ENCODE measurements at regions not wholly inside any gene's neighbourhood (a gene's known extent, or its start where the extent isn't known, plus 50 kb on each side); places are given as distances from the start of the nearest gene placed in this dataset.

DNA sequence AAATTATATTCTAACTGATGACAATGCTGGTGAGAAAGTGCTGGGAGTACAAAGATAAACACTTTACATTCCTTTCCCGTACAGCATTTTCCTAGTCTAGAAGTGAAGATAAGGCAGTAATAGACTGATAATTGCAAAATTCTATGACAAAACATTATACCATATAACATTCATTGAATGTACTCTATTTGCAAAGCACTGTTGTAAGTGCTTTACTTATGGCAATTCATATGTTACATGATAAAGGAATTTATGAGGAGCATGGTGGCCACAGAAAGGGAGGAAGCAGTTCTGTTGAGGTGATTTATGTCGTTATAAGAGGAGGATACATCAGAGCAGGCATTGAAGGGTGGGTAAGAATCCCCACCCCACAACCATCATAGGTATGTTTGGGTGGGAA lies 434.8 kb downstream of the RAB38 start:
- Histone ChIP-seq H3K4me3 (ENCODE audit: low read length in 3 of 3) (no peak overlapping the region), H3K27me3 (ENCODE audit: control insufficient read depth, insufficient read depth, low read length) (no peaks in the 10 kb centered on the region), H3K36me3 (ENCODE audit: control insufficient read depth in 2 of 3, insufficient read depth in 3 of 3, low read length in 3 of 3) (no peaks in the 10 kb centered on the region), H3K9ac (ENCODE audit: low read length in 3 of 3) (no peak overlapping the region), H3K9me3 (ENCODE audit: control insufficient read depth in 2 of 3, insufficient read depth in 1 of 3, low read length in 3 of 3) (no peaks in the 10 kb centered on the region), H3K27ac (ENCODE audit: low read depth in 2 of 2, low read length in 2 of 2) (no peak overlapping the region), H3K4me1 (ENCODE audit: control insufficient read depth in 2 of 3, insufficient read depth in 2 of 3, low read depth in 1 of 3, low read length in 3 of 3) (no peaks in the 10 kb centered on the region)
- DNase-seq (no peak), FAIRE-seq (no peak)
- TF ChIP-seq, protein P1, sequence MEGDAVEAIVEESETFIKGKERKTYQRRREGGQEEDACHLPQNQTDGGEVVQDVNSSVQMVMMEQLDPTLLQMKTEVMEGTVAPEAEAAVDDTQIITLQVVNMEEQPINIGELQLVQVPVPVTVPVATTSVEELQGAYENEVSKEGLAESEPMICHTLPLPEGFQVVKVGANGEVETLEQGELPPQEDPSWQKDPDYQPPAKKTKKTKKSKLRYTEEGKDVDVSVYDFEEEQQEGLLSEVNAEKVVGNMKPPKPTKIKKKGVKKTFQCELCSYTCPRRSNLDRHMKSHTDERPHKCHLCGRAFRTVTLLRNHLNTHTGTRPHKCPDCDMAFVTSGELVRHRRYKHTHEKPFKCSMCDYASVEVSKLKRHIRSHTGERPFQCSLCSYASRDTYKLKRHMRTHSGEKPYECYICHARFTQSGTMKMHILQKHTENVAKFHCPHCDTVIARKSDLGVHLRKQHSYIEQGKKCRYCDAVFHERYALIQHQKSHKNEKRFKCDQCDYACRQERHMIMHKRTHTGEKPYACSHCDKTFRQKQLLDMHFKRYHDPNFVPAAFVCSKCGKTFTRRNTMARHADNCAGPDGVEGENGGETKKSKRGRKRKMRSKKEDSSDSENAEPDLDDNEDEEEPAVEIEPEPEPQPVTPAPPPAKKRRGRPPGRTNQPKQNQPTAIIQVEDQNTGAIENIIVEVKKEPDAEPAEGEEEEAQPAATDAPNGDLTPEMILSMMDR (IDR thresholded peaks at IDR 0.05; ENCODE audit: borderline replicate concordance, extremely low read depth, insufficient read depth): no peak
- intact Hi-C loops (cut with DNase I): no loop called here

GRCh38 chr11:87739766-87740165 lies 435.5 kb downstream of the RAB38 start:
- DNase-seq: no peak
- Histone ChIP-seq H3K36me3 (ENCODE audit: control insufficient read depth in 2 of 3, insufficient read depth in 3 of 3, low read length in 3 of 3) (no peaks in the 10 kb centered on the region), H3K9me3 (ENCODE audit: control insufficient read depth in 2 of 3, insufficient read depth in 1 of 3, low read length in 3 of 3) (no peaks in the 10 kb centered on the region), H3K4me1 (ENCODE audit: control insufficient read depth in 2 of 3, insufficient read depth in 2 of 3, low read depth in 1 of 3, low read length in 3 of 3) (no peaks in the 10 kb centered on the region), H3K27ac (ENCODE audit: low read depth in 2 of 2, low read length in 2 of 2) (no peak overlapping the region), H3K9ac (ENCODE audit: low read length in 3 of 3) (no peak overlapping the region), H3K4me3 (ENCODE audit: low read length in 3 of 3) (no peak overlapping the region), H3K27me3 (ENCODE audit: control insufficient read depth, insufficient read depth, low read length) (no peaks in the 10 kb centered on the region)
- no peak for FAIRE-seq
- TF ChIP-seq, protein P1 (IDR thresholded peaks at IDR 0.05; ENCODE audit: borderline replicate concordance, extremely low read depth, insufficient read depth): no peak
- intact Hi-C loops (cut with DNase I): no loop called here

GRCh38 chr11:87739261-87739660 lies 436.0 kb downstream of the RAB38 start:
- no peak overlapping the region for H3K27ac ChIP-seq (ENCODE audit: low read depth in 2 of 2, low read length in 2 of 2)
- no peak for FAIRE-seq
- no peaks in the 10 kb centered on the region for H3K36me3 ChIP-seq (ENCODE audit: control insufficient read depth in 2 of 3, insufficient read depth in 3 of 3, low read length in 3 of 3)
- no peak overlapping the region for H3K4me3 ChIP-seq (ENCODE audit: low read length in 3 of 3)
- TF ChIP-seq, protein P1 (IDR thresholded peaks at IDR 0.05; ENCODE audit: borderline replicate concordance, extremely low read depth, insufficient read depth): no peak
- no peaks in the 10 kb centered on the region for H3K27me3 ChIP-seq (ENCODE audit: control insufficient read depth, insufficient read depth, low read length)
- DNase-seq: peak in 1 of 5 donors; percentile 15
- no peaks in the 10 kb centered on the region for H3K9me3 ChIP-seq (ENCODE audit: control insufficient read depth in 2 of 3, insufficient read depth in 1 of 3, low read length in 3 of 3)
- intact Hi-C loops (cut with DNase I): no loop called here
- no peak overlapping the region for H3K9ac ChIP-seq (ENCODE audit: low read length in 3 of 3)
- H3K4me1 ChIP-seq (ENCODE audit: control insufficient read depth in 2 of 3, insufficient read depth in 2 of 3, low read depth in 1 of 3, low read length in 3 of 3): no peaks in the 10 kb centered on the region

DNA sequence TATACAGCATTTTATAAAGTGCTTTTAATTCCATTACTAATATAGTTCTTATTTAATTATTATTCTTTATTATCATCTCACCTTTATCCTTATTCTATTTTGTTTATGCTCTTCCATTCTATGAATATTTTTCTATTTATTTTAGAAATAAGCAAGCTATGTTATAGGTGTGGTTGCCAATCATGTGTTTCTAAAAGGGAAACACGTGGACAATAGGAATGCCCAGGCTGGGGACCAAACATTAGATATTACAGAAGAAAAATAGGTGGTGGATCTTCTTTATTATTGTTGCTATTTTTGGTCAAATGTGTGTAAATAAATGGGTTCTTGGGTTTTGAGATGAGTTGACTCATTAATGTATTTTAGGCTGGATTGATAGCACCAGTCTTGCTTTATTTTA lies 438.3 kb downstream of the RAB38 start:
- no peaks in the 10 kb centered on the region for H3K9me3 ChIP-seq (ENCODE audit: control insufficient read depth in 2 of 3, insufficient read depth in 1 of 3, low read length in 3 of 3)
- no peak for FAIRE-seq
- no peak overlapping the region for H3K9ac ChIP-seq (ENCODE audit: low read length in 3 of 3)
- H3K36me3 ChIP-seq (ENCODE audit: control insufficient read depth in 2 of 3, insufficient read depth in 3 of 3, low read length in 3 of 3): no peaks in the 10 kb centered on the region
- no peaks in the 10 kb centered on the region for H3K27me3 ChIP-seq (ENCODE audit: control insufficient read depth, insufficient read depth, low read length)
- TF ChIP-seq, protein P1 (IDR thresholded peaks at IDR 0.05; ENCODE audit: borderline replicate concordance, extremely low read depth, insufficient read depth): no peak
- no peak for DNase-seq
- intact Hi-C loops (cut with DNase I): no loop called here
- no peaks in the 10 kb centered on the region for H3K4me1 ChIP-seq (ENCODE audit: control insufficient read depth in 2 of 3, insufficient read depth in 2 of 3, low read depth in 1 of 3, low read length in 3 of 3)
- no peak overlapping the region for H3K4me3 ChIP-seq (ENCODE audit: low read length in 3 of 3)
- H3K27ac ChIP-seq (ENCODE audit: low read depth in 2 of 2, low read length in 2 of 2): no peak overlapping the region
